IMR-90 (cell line): ENCODE measurements at regions not wholly inside any gene's neighbourhood (a gene's known extent, or its start where the extent isn't known, plus 50 kb on each side); places are given as distances from the start of the nearest gene placed in this dataset.

Source experiments
- ATAC-seq: fragments of 200-7000 bp; cut with Tn5 transposase; 2 replicates; pipeline ENCODE4 v1.9.1; 2020; ENCODE audit warnings: low read depth, mild to moderate bottlenecking, moderate library complexity
- BruUV-seq: library from RNA; stranded (reverse); fragments of 400-500 nt; replicated peaks from 2 replicates; lab custom pipeline; 2021; lab: Mats Ljungman, UMichigan
- CTCF ChIA-PET: fragments of 300-600 bp; formaldehyde crosslinking; extraction: SDS; loops from one replicate; lab custom pipeline; 2021; ENCODE audit warnings: antibody characterized with exemption; lab: Yijun Ruan, JAX
- POLR2A ChIA-PET: fragments of 300-600 bp; sonication (Branson Sonifier 250); formaldehyde crosslinking; loops from one replicate; lab custom pipeline; 2022; ENCODE audit warnings: antibody characterized with exemption; ENCODE audit not compliant: unreplicated experiment; lab: Charles Lee
- DNase-seq: peaks from one replicate; pipeline ENCODE4 v3.0.0; 2013
- H2AFZ ChIP-seq: replicated peaks from 2 replicates; pipeline ENCODE3; 2013; ENCODE audit warnings: low read length, mild to moderate bottlenecking; ENCODE audit not compliant: poor library complexity
- H2AK5ac ChIP-seq: 2 replicates; pipeline ENCODE4 v1.6.1; 2013; ENCODE audit warnings: low read depth, low read length, inconsistent platforms
- H2AK9ac ChIP-seq: replicated peaks from 2 replicates; pipeline ENCODE3; 2013; ENCODE audit warnings: mild to moderate bottlenecking, low read depth, low read length, moderate library complexity; ENCODE audit not compliant: poor library complexity
- H2BK120ac ChIP-seq: 2 replicates; pipeline ENCODE4 v1.6.1; 2013; ENCODE audit warnings: low read depth, low read length, inconsistent platforms
- H2BK15ac ChIP-seq: 3 replicates; pipeline ENCODE4 v1.6.1; 2013; ENCODE audit warnings: low read depth, low read length, inconsistent platforms
- H2BK20ac ChIP-seq: 2 replicates; pipeline ENCODE4 v1.6.1; 2013; ENCODE audit warnings: low read depth, mild to moderate bottlenecking, inconsistent platforms, low read length, moderate library complexity
- H2BK5ac ChIP-seq: 2 replicates; pipeline ENCODE4 v1.6.1; 2013; ENCODE audit warnings: mild to moderate bottlenecking, low read depth, low read length, inconsistent platforms; ENCODE audit not compliant: poor library complexity, severe bottlenecking
- H3K14ac ChIP-seq: replicated peaks from 2 replicates; pipeline ENCODE4 v1.6.1; 2013; ENCODE audit warnings: low read depth, low read length, inconsistent platforms
- H3K18ac ChIP-seq: 2 replicates; pipeline ENCODE4 v1.6.1; 2013; ENCODE audit warnings: low read depth, low read length, control low read depth
- H3K23ac ChIP-seq: 2 replicates; pipeline ENCODE4 v1.6.1; 2013; ENCODE audit warnings: low read depth, low read length, inconsistent platforms
- H3K27ac ChIP-seq: 2 replicates; pipeline ENCODE4 v1.5.1; 2013; ENCODE audit warnings: mild to moderate bottlenecking, control low read depth, low read length; ENCODE audit not compliant: insufficient read depth
- H3K27me3 ChIP-seq: 2 replicates; pipeline ENCODE4 v1.6.1; 2013; ENCODE audit warnings: low read length; ENCODE audit not compliant: control insufficient read depth, insufficient read depth
- H3K36me3 ChIP-seq: 2 replicates; pipeline ENCODE4 v1.6.1; 2013; ENCODE audit warnings: low read length, mixed read lengths; ENCODE audit not compliant: control insufficient read depth, insufficient read depth
- H3K4ac ChIP-seq: 2 replicates; pipeline ENCODE4 v1.6.1; 2013; ENCODE audit warnings: low read depth, low read length, inconsistent platforms
- H3K4me1 ChIP-seq: 2 replicates; pipeline ENCODE4 v1.6.1; 2013; ENCODE audit warnings: low read length, mixed read lengths; ENCODE audit not compliant: control insufficient read depth, insufficient read depth
- H3K4me2 ChIP-seq: 2 replicates; pipeline ENCODE4 v1.6.1; 2013; ENCODE audit warnings: low read depth, mild to moderate bottlenecking, control low read depth, low read length, moderate library complexity
- H3K4me3 ChIP-seq: 2 replicates; pipeline ENCODE4 v1.5.1; 2013; ENCODE audit warnings: low read depth, mild to moderate bottlenecking, control low read depth, low read length, moderate library complexity; ENCODE audit not compliant: insufficient read depth
- H3K56ac ChIP-seq: 2 replicates; pipeline ENCODE4 v1.6.1; 2013; ENCODE audit warnings: low read length, inconsistent platforms; ENCODE audit not compliant: insufficient read depth; ENCODE audit errors: extremely low read depth
- H3K79me1 ChIP-seq, 2 experiments: 2 replicates each; pipeline ENCODE4 v1.6.1; 2013; ENCODE audit warnings: low read length in 2 of 2, inconsistent platforms in 1 of 2, low read depth in 1 of 2
- H3K9ac ChIP-seq: 2 replicates; pipeline ENCODE4 v1.6.1; 2013; ENCODE audit warnings: low read depth, low read length, control low read depth
- H3K9me1 ChIP-seq: 2 replicates; pipeline ENCODE4 v1.6.1; 2013; ENCODE audit warnings: low read length, inconsistent platforms; ENCODE audit not compliant: insufficient read depth
- H3K9me3 ChIP-seq: 2 replicates; pipeline ENCODE4 v1.6.1; 2013; ENCODE audit warnings: low read length; ENCODE audit not compliant: control insufficient read depth, insufficient read depth
- H4K20me1 ChIP-seq: 2 replicates; pipeline ENCODE4 v1.6.1; 2013; ENCODE audit warnings: low read length, inconsistent platforms; ENCODE audit not compliant: insufficient read depth
- H4K5ac ChIP-seq: 2 replicates; pipeline ENCODE4 v1.6.1; 2013; ENCODE audit warnings: mild to moderate bottlenecking, low read depth, low read length, control low read depth
- H4K8ac ChIP-seq, 2 experiments: 2 replicates each; pipeline ENCODE4 v1.6.1; 2013; ENCODE audit warnings: low read depth in 2 of 2, low read length in 2 of 2, control low read depth in 1 of 2, inconsistent platforms in 1 of 2
- H4K91ac ChIP-seq: 2 replicates; pipeline ENCODE4 v1.6.1; 2013; ENCODE audit warnings: low read depth, low read length, inconsistent platforms; ENCODE audit not compliant: insufficient read depth
- BHLHE40 ChIP-seq: fragments of 150-350 bp; IDR thresholded peaks from 2 replicates; pipeline ENCODE4 v1.6.1; 2016; ENCODE audit warnings: mild to moderate bottlenecking, low read depth, low read length
- CEBPB ChIP-seq: IDR thresholded peaks from 2 replicates; pipeline ENCODE4 v1.6.1; 2012; ENCODE audit warnings: low read depth, low read length, improper control_type of control experiment
- CTCF ChIP-seq: conservative IDR thresholded peaks from 2 replicates; pipeline ENCODE4 v1.5.1; 2012; ENCODE audit warnings: mild to moderate bottlenecking, low read depth, low read length, improper control_type of control experiment
- MAFK ChIP-seq: IDR thresholded peaks from 2 replicates; pipeline ENCODE4 v1.6.1; 2012; ENCODE audit warnings: low read depth, low read length, improper control_type of control experiment
- MAZ ChIP-seq: IDR thresholded peaks from 2 replicates; pipeline ENCODE4 v1.6.1; 2012; ENCODE audit warnings: low read depth, mild to moderate bottlenecking, low read length, improper control_type of control experiment, moderate library complexity, borderline replicate concordance
- MXI1 ChIP-seq: IDR thresholded peaks from 2 replicates; pipeline ENCODE4 v1.6.1; 2012; ENCODE audit warnings: low read depth, mild to moderate bottlenecking, low read length, moderate library complexity, borderline replicate concordance
- NFE2L2 ChIP-seq: fragments of 150-350 bp; IDR thresholded peaks from 2 replicates; pipeline ENCODE4 v1.6.1; 2016; ENCODE audit warnings: low read depth, mild to moderate bottlenecking, low read length
- POLR2A ChIP-seq: IDR thresholded peaks from 2 replicates; pipeline ENCODE4 v1.6.1; 2012; ENCODE audit warnings: mild to moderate bottlenecking, low read depth, low read length
- RCOR1 ChIP-seq: IDR thresholded peaks from 2 replicates; pipeline ENCODE4 v1.6.1; 2012; ENCODE audit warnings: mild to moderate bottlenecking, low read length, improper control_type of control experiment; ENCODE audit not compliant: insufficient replicate concordance
- RFX5 ChIP-seq: IDR thresholded peaks from 2 replicates; pipeline ENCODE4 v1.8.0; 2012; ENCODE audit warnings: low read depth, mild to moderate bottlenecking, low read length, moderate library complexity
- SMC3 ChIP-seq: fragments of 150-350 bp; IDR thresholded peaks from 2 replicates; pipeline ENCODE4 v1.6.1; 2016; ENCODE audit warnings: low read depth, mild to moderate bottlenecking, antibody characterized with exemption, low read length, moderate library complexity
- WGBS, 2 experiments: methylation state at CpG; one replicate each; pipeline versions ENCODE4 v1.1.5 to v1.1.7; 2013; ENCODE audit warnings: missing lambda C conversion rate in 2 of 2; ENCODE audit not compliant: insufficient read length in 1 of 2; ENCODE audit errors: extremely low coverage in 2 of 2; 5-methylcytosine and 5-hydroxymethylcytosine counted together
- dilution Hi-C: fragments of 300-500 bp; cut with HindIII; formaldehyde crosslinking; loops from one replicate; pipeline ENCODE4 v1.14.3; 2018; ENCODE audit warnings: low sequenced_read_pairs; ENCODE audit not compliant: unreplicated experiment
- in situ Hi-C: fragments of 300-500 bp; cut with MboI; formaldehyde crosslinking; loops from 3 replicates; pipeline ENCODE4 v1.14.3; 2019; ENCODE audit warnings: low sequenced_read_pairs, inconsistent platforms, mixed read lengths
- intact Hi-C: fragments of 100-400 bp; cut with micrococcal nuclease; formaldehyde crosslinking; loops from 2 replicates; pipeline ENCODE4 v1.10.0; 2022

- TF ChIP-seq RCOR1 (no peak), MXI1 (no peak), RFX5 (no peak), MAFK (no peak), NFE2L2 (no peak), POLR2A (no peak), MAZ (no peak), CEBPB (no peak), SMC3 (no peak), CTCF (no peak), BHLHE40 (no peak)
- no peak overlapping the region for H3K9ac ChIP-seq
- no peak overlapping the region for H2AFZ ChIP-seq
- H3K4me3 ChIP-seq = no peak overlapping the region
- H2BK15ac ChIP-seq = no peak overlapping the region
- H3K18ac ChIP-seq = no peak overlapping the region
- H4K5ac ChIP-seq = no peak overlapping the region
- ChIA-PET CTCF (no interaction called here), POLR2A (no interaction called here)
- H3K23ac ChIP-seq = no peak overlapping the region
- H3K79me1 ChIP-seq = no peaks in the 10 kb centered on the region
- no peaks in the 10 kb centered on the region for H4K20me1 ChIP-seq
- H3K9me3 ChIP-seq = no peaks in the 10 kb centered on the region
- no peak for ATAC-seq
- no peak overlapping the region for H2BK5ac ChIP-seq
- no peak overlapping the region for H4K91ac ChIP-seq
- no peak overlapping the region for H2BK120ac ChIP-seq
- no peak overlapping the region for H2AK5ac ChIP-seq
- dilution Hi-C loops = no loop called here
- DNase-seq = no peak
- H2AK9ac ChIP-seq = no peak overlapping the region
- H4K8ac ChIP-seq = no peak overlapping the region
- no peaks in the 10 kb centered on the region for H3K27me3 ChIP-seq
- BruUV-seq = no TSS peak
- in situ Hi-C loops = no loop called here
- H3K36me3 ChIP-seq = no peaks in the 10 kb centered on the region
- intact Hi-C loops = no loop called here
- no peak overlapping the region for H3K27ac ChIP-seq
- no peaks in the 10 kb centered on the region for H3K9me1 ChIP-seq
- H2BK20ac ChIP-seq = no peak overlapping the region
- no peaks in the 10 kb centered on the region for H3K4me1 ChIP-seq
- H3K4ac ChIP-seq = no peak overlapping the region
- WGBS, 2 experiments = 17% methylated on average over 1 of the region's 8 CpGs; no CpG with 5 or more reads in 1 of the 2 experiments
- no peak overlapping the region for H3K14ac ChIP-seq
- H3K4me2 ChIP-seq = no peak overlapping the region
- no peak overlapping the region for H3K56ac ChIP-seq
Observed at GRCh38 chr17:34736611-34737010, 157.2 kb downstream of the TMEM132E start.
